SK-N-SH (cell line): ENCODE measurements at regions not wholly inside any gene's neighbourhood (a gene's known extent, or its start where the extent isn't known, plus 50 kb on each side); places are given as distances from the start of the nearest gene placed in this dataset.

Experiments used
- CTCF ChIA-PET: fragments of 300-600, 350-600 bp; formaldehyde crosslinking; extraction: SDS; loops from one replicate; lab custom pipeline; 2021; lab: Yijun Ruan, JAX
- POLR2A ChIA-PET: fragments of 350-600 bp; sonication (Branson Sonifier 250); formaldehyde crosslinking; extraction: SDS; loops from one replicate; lab custom pipeline; 2020; ENCODE audit warnings: antibody characterized with exemption, inconsistent platforms; lab: Yijun Ruan, JAX
- DNase-seq: peaks from one replicate; pipeline ENCODE4 v3.0.0; 2012
- H2AFZ ChIP-seq: fragments of 200-600 bp; sonication (generic); 2 replicates; pipeline ENCODE4 v1.8.1; 2016; ENCODE audit warnings: antibody characterized with exemption, mild to moderate bottlenecking, low read depth
- H3F3A ChIP-seq: fragments of 200-600 bp; sonication (generic); replicated peaks from 2 replicates; pipeline ENCODE3; 2016; ENCODE audit warnings: antibody characterized with exemption, mild to moderate bottlenecking; ENCODE audit not compliant: insufficient read depth
- H3K27ac ChIP-seq, 2 experiments: fragments of 200-500 bp in 1 of 2; fragments of 200-600 bp in 1 of 2; sonication (Bioruptor generic) in 1 of 2; sonication (generic), shearing (Covaris generic) in 1 of 2; 2 replicates each; pipeline versions ENCODE4 v1.5.1 to v1.6.1; 2014 to 2016; ENCODE audit warnings: low read depth in 2 of 2, inconsistent platforms in 1 of 2, low read length in 1 of 2, mild to moderate bottlenecking in 1 of 2, mixed read lengths in 1 of 2
- H3K27me3 ChIP-seq: fragments of 200-600 bp; sonication (generic), shearing (Covaris generic); 2 replicates; pipeline ENCODE4 v1.6.1; 2016; ENCODE audit warnings: mixed run types; ENCODE audit not compliant: insufficient read depth
- H3K36me3 ChIP-seq, 2 experiments: fragments of 200-500 bp in 1 of 2; fragments of 200-600 bp in 1 of 2; sonication (Bioruptor generic) in 1 of 2; sonication (generic) in 1 of 2; replicated peaks in 1 of 2; 2 replicates each; pipeline versions ENCODE3 to v1.5.1; 2014 to 2016; ENCODE audit warnings: low read length in 1 of 2, mild to moderate bottlenecking in 1 of 2; ENCODE audit not compliant: insufficient read depth in 2 of 2, control insufficient read depth in 1 of 2
- H3K4me1 ChIP-seq, 2 experiments: fragments of 200-500 bp in 1 of 2; fragments of 200-600 bp in 1 of 2; sonication (Bioruptor generic) in 1 of 2; sonication (generic), shearing (Covaris generic) in 1 of 2; 2 replicates each; pipeline versions ENCODE4 v1.5.1 to v1.6.1; 2014 to 2016; ENCODE audit warnings: low read depth in 1 of 2, low read length in 1 of 2, mixed run types in 1 of 2; ENCODE audit not compliant: insufficient read depth in 2 of 2, control insufficient read depth in 1 of 2
- H3K4me2 ChIP-seq: fragments of 200-600 bp; sonication (generic), shearing (Covaris generic); 2 replicates; pipeline ENCODE4 v1.6.1; 2017; ENCODE audit warnings: mixed run types
- H3K4me3 ChIP-seq, 2 experiments: fragments of 200-500 bp in 1 of 2; fragments of 200-600 bp in 1 of 2; sonication (Bioruptor generic) in 1 of 2; sonication (generic), shearing (Covaris generic) in 1 of 2; 2 replicates each; pipeline versions ENCODE4 v1.5.1 to v1.8.1; 2014 to 2016; ENCODE audit warnings: low read depth in 2 of 2, inconsistent platforms in 1 of 2, low read length in 1 of 2, mild to moderate bottlenecking in 1 of 2, mixed read lengths in 1 of 2, moderate library complexity in 1 of 2
- H3K79me2 ChIP-seq: fragments of 200-600 bp; sonication (generic); 2 replicates; pipeline ENCODE4 v1.8.1; 2017; ENCODE audit warnings: mild to moderate bottlenecking; ENCODE audit not compliant: insufficient read depth
- H3K9ac ChIP-seq: fragments of 200-600 bp; sonication (generic); 2 replicates; pipeline ENCODE4 v1.6.1; 2017; ENCODE audit warnings: mixed run types
- H3K9me2 ChIP-seq: fragments of 200-600 bp; sonication (generic); 2 replicates; pipeline ENCODE4 v1.6.1; 2017; ENCODE audit warnings: mixed run types
- H3K9me3 ChIP-seq: fragments of 200-600 bp; sonication (generic); 2 replicates; pipeline ENCODE4 v1.6.1; 2017; ENCODE audit warnings: mixed run types, mild to moderate bottlenecking, moderate library complexity
- H4K20me1 ChIP-seq: fragments of 200-600 bp; sonication (generic); 2 replicates; pipeline ENCODE4 v1.6.1; 2017; ENCODE audit warnings: mild to moderate bottlenecking, mixed run types; ENCODE audit not compliant: insufficient read depth
- ELF1 ChIP-seq: IDR thresholded peaks from 2 replicates; pipeline ENCODE4 v1.4.0; 2012
- EP300 ChIP-seq, 2 experiments: IDR thresholded peaks; 2 replicates each; pipeline versions ENCODE4 v1.4.0 to v1.6.1; 2012; ENCODE audit warnings: borderline replicate concordance in 1 of 2, low read depth in 1 of 2, low read length in 1 of 2
- FOSL2 ChIP-seq: IDR thresholded peaks from 2 replicates; pipeline ENCODE4 v1.4.0; 2012; ENCODE audit warnings: low read depth, mild to moderate bottlenecking, moderate library complexity, borderline replicate concordance
- GABPA ChIP-seq: IDR thresholded peaks from 2 replicates; pipeline ENCODE4 v1.4.0; 2012; ENCODE audit warnings: low read depth, mild to moderate bottlenecking
- JUND ChIP-seq: IDR thresholded peaks from 2 replicates; pipeline ENCODE4 v1.4.0; 2012
- MAX ChIP-seq: IDR thresholded peaks from 2 replicates; pipeline ENCODE4 v1.4.0; 2012; ENCODE audit warnings: low read depth
- MEF2A ChIP-seq: IDR thresholded peaks from 2 replicates; pipeline ENCODE4 v1.4.0; 2012; ENCODE audit warnings: low read depth, borderline replicate concordance
- NFIC ChIP-seq: IDR thresholded peaks from 2 replicates; pipeline ENCODE4 v1.4.0; 2012; ENCODE audit warnings: borderline replicate concordance
- PBX3 ChIP-seq: IDR thresholded peaks from 2 replicates; pipeline ENCODE4; 2012
- POLR2AphosphoS5 ChIP-seq: IDR thresholded peaks from 2 replicates; pipeline ENCODE4 v1.6.1; 2012; ENCODE audit warnings: low read depth, low read length
- RAD21 ChIP-seq: IDR thresholded peaks from 2 replicates; pipeline ENCODE4 v1.6.1; 2012; ENCODE audit warnings: mild to moderate bottlenecking, low read length
- RCOR1 ChIP-seq: fragments of 150-350 bp; IDR thresholded peaks from 2 replicates; pipeline ENCODE4 v1.6.1; 2017; ENCODE audit warnings: antibody characterized with exemption, low read length
- REST ChIP-seq: IDR thresholded peaks from 2 replicates; pipeline ENCODE4 v1.6.1; 2012; ENCODE audit warnings: mild to moderate bottlenecking, low read depth, low read length, moderate library complexity
- SIN3A ChIP-seq: IDR thresholded peaks from 2 replicates; pipeline ENCODE4 v1.6.1; 2012; ENCODE audit warnings: low read depth, mild to moderate bottlenecking, low read length, moderate library complexity, borderline replicate concordance
- TAF1 ChIP-seq: IDR thresholded peaks from 2 replicates; pipeline ENCODE4 v1.6.1; 2012; ENCODE audit warnings: low read depth, mild to moderate bottlenecking, low read length, moderate library complexity, borderline replicate concordance
- TCF12 ChIP-seq: IDR thresholded peaks from 2 replicates; pipeline ENCODE4 v1.4.0; 2012
- TEAD4 ChIP-seq: IDR thresholded peaks from 2 replicates; pipeline ENCODE4 v1.4.0; 2012; ENCODE audit warnings: mild to moderate bottlenecking, borderline replicate concordance; ENCODE audit not compliant: insufficient read depth
- YY1 ChIP-seq: IDR thresholded peaks from 2 replicates; pipeline ENCODE4 v1.4.0; 2012; ENCODE audit warnings: low read depth, mild to moderate bottlenecking
- WGBS: methylation state at CpG from one replicate; pipeline ENCODE4 v1.1.6; 2017; ENCODE audit warnings: low lambda C conversion rate; 5-methylcytosine and 5-hydroxymethylcytosine counted together

- H3K4me2 ChIP-seq: peak overlapping the region; percentile 27; the same call in 1 of the 2 replicates
- no peaks in the 10 kb centered on the region for H3F3A ChIP-seq
- H3K27ac ChIP-seq: peak overlapping the region in 1 of 2 experiments; percentile 85; a peak in 2 of 4 replicates
- H3K9ac ChIP-seq: no peak overlapping the region
- WGBS: 36% methylated on average over 6 of the region's 6 CpGs
- TF ChIP-seq FOSL2: peak; percentile 96
- peak; percentile 82 for TF ChIP-seq MEF2A
- TF ChIP-seq ELF1: peak; percentile 73
- TF ChIP-seq GABPA: peak; percentile 22; the same call in 1 of the 2 replicates
- no peak for TF ChIP-seq RAD21
- TF ChIP-seq POLR2AphosphoS5: peak; percentile 25; the same call in 1 of the 2 replicates
- TF ChIP-seq TAF1: no peak
- TF ChIP-seq TCF12: peak; percentile 54
- peak; percentile 94 for TF ChIP-seq JUND
- peak; percentile 74 for TF ChIP-seq PBX3
- TF ChIP-seq TEAD4: 0 out of 2 replicates have a peak, but pooled peaks have one; percentile 40
- peak in 1 of 2 experiments; percentile 76; a peak in 1 of 4 replicates for TF ChIP-seq EP300 (IDR thresholded peaks at IDR 0.05; ENCODE audit: borderline replicate concordance in 1 of 2, low read depth in 1 of 2, low read length in 1 of 2)
- no peak for TF ChIP-seq YY1
- peak; percentile 44; the same call in 1 of the 2 replicates for TF ChIP-seq MAX
- peak; percentile 34; the same call in 1 of the 2 replicates for TF ChIP-seq NFIC
- TF ChIP-seq SIN3A: peak; percentile 37; the same call in 1 of the 2 replicates
- no peak for TF ChIP-seq RCOR1
- 0 out of 2 replicates have a peak, but pooled peaks have one; percentile 32 for TF ChIP-seq REST
- TF ChIP-seq, all 33 proteins: peak for 14
- Histone ChIP-seq H3K4me3 (no peak overlapping the region), H3K36me3 (no peaks in the 10 kb centered on the region), H3K9me3 (no peaks in the 10 kb centered on the region), H4K20me1 (no peaks in the 10 kb centered on the region), H2AFZ (peak overlapping the region; percentile 83), H3K79me2 (no peaks in the 10 kb centered on the region), H3K27me3 (no peaks in the 10 kb centered on the region), H3K9me2 (no peaks in the 10 kb centered on the region), H3K4me1 (peaks cover 10 to 11% of the 10 kb centered on the region in 2 experiments; a peak in 2 of 4 replicates)
- CTCF ChIA-PET: no interaction called here
- no peak for DNase-seq
- POLR2A ChIA-PET: no interaction called here
These were observed 345.4 kb upstream of the GATB start for GRCh38 chr4:152106113-152106763.
